ENCODE measurements at regions not wholly inside any gene's neighbourhood (a gene's known extent, or its start where the extent isn't known, plus 50 kb on each side); places are given as distances from the start of the nearest gene placed in this dataset.
"Not testable (repeated sequence)": the region's sequence is repeated elsewhere in the genome, so short reads cannot be mapped to it uniquely, and the experiment has no call there.

GRCh38 chr1:66444438-66445265 lies 89.3 kb upstream of the SGIP1 start:
- Mint-ChIP-seq H3K4me3 (peak overlapping the region; percentile 22), H3K4me1 (peaks cover 30% of the 10 kb centered on the region), H3K36me3 (ENCODE audit: low read depth) (peaks cover 4% of the 10 kb centered on the region), H3K27ac (peak overlapping the region; percentile 96), H3K27me3 (peaks cover 22% of the 10 kb centered on the region)
- no peaks in the 10 kb centered on the region for H3K9me3 ChIP-seq (ENCODE audit: control insufficient read depth, low read length, poor library complexity, severe bottlenecking)
- no peak for ATAC-seq
- DNase-seq: no peak

GRCh38 chr1:66445492-66446181 lies 88.3 kb upstream of the SGIP1 start:
- peak overlapping the region; percentile 96 for H3K27ac Mint-ChIP-seq
- peaks cover 22% of the 10 kb centered on the region for H3K27me3 Mint-ChIP-seq
- H3K4me3 Mint-ChIP-seq: peak overlapping the region; percentile 80
- peaks cover 4% of the 10 kb centered on the region for H3K36me3 Mint-ChIP-seq (ENCODE audit: low read depth)
- no peaks in the 10 kb centered on the region for H3K9me3 ChIP-seq (ENCODE audit: control insufficient read depth, low read length, poor library complexity, severe bottlenecking)
- ATAC-seq: peak; percentile 85
- peaks cover 28% of the 10 kb centered on the region for H3K4me1 Mint-ChIP-seq
- peak in 1 of 3 donors; percentile 26 for DNase-seq

GRCh38 chr1:66446261-66447001 lies 87.5 kb upstream of the SGIP1 start:
- peaks cover 28% of the 10 kb centered on the region for H3K4me1 Mint-ChIP-seq
- H3K4me3 Mint-ChIP-seq: peak overlapping the region; percentile 76
- H3K27ac Mint-ChIP-seq: peak overlapping the region; percentile 96
- peaks cover 22% of the 10 kb centered on the region for H3K27me3 Mint-ChIP-seq
- H3K36me3 Mint-ChIP-seq (ENCODE audit: low read depth): peaks cover 4% of the 10 kb centered on the region
- peak; percentile 78 for ATAC-seq
- H3K9me3 ChIP-seq (ENCODE audit: control insufficient read depth, low read length, poor library complexity, severe bottlenecking): no peaks in the 10 kb centered on the region
- peak in 1 of 3 donors; percentile 19 for DNase-seq

DNA sequence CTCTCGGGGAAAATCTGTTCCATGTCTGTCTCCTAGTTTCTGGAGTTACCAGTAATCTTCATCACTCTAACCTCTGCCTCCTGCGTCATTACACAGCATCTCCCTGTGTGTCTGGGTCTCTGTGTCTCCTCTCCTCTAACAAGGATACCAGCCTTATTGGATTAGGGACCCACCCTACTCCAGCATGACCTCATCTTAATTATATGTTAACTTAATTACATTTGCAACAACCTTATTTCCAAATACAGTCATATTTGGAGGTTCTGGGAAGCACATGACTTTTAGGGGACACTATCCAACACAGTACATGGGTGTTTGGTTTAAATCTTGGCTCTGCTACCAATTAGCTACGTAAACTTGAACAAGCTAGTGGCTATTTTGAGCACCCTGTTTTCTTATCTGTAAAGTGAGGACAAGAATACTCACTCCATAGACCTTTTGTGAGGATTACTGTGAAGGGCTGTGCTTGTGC lies 83.9 kb upstream of the SGIP1 start:
- no peak for ATAC-seq

DNA sequence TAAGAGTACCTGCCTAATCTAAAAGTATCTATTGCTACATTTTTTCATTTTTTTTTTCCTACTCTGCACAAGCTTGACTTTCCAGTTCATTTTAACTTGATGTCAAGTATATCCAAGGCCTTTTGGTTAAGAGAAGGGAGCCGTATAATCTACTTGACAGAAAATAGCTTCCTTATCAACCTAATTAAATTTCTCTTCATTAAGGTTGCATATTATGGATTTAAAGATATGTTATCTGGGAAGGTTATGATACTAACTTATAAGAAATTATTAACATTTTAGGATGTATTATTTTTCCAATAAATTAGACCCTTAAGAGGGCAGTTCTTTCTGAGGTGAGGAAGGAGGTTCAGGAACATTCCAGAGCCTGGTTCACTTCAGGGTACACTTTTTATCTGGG lies 83.1 kb upstream of the SGIP1 start:
- no peaks in the 10 kb centered on the region for H3K9me3 ChIP-seq (ENCODE audit: control insufficient read depth, low read length, poor library complexity, severe bottlenecking)
- ATAC-seq: no peak

More for the DNA sequence above, 83.9 kb upstream of the SGIP1 start:
- Mint-ChIP-seq H3K4me1 (peaks cover 17% of the 10 kb centered on the region), H3K36me3 (ENCODE audit: low read depth) (peaks cover 4% of the 10 kb centered on the region), H3K4me3 (no peak overlapping the region), H3K27me3 (peaks cover 29% of the 10 kb centered on the region), H3K27ac (no peak overlapping the region)
- no peaks in the 10 kb centered on the region for H3K9me3 ChIP-seq (ENCODE audit: control insufficient read depth, low read length, poor library complexity, severe bottlenecking)
- no peak for DNase-seq

DNA sequence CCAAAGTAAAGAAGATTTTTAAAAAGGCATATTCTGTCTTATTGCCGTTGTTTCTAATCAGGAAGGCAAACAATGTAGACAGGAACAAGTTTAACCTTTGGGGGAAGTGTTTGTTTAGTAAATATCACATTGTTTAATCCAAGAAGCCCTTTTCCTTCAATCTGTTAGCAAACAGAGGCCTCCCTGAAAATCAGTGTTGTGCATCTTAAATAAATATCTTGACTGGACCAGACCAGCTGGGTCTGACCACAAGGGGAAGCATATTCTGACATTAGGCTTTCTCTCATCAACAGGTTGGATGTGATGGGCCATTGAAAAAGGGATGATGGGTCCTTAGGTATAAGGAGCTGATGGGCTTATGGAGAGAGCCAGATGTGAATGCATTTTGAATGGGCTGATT lies 81.8 kb upstream of the SGIP1 start:
- no peaks in the 10 kb centered on the region for H3K9me3 ChIP-seq (ENCODE audit: control insufficient read depth, low read length, poor library complexity, severe bottlenecking)
- peaks cover 2% of the 10 kb centered on the region for H3K4me1 Mint-ChIP-seq
- no peak overlapping the region for H3K4me3 Mint-ChIP-seq
- H3K27ac Mint-ChIP-seq: no peak overlapping the region
- no peak for DNase-seq
- H3K27me3 Mint-ChIP-seq: peaks cover 25% of the 10 kb centered on the region
- no peaks in the 10 kb centered on the region for H3K36me3 Mint-ChIP-seq (ENCODE audit: low read depth)
- ATAC-seq: no peak

More for the DNA sequence above, 83.1 kb upstream of the SGIP1 start:
- peaks cover 29% of the 10 kb centered on the region for H3K27me3 Mint-ChIP-seq
- H3K4me3 Mint-ChIP-seq: no peak overlapping the region
- no peaks in the 10 kb centered on the region for H3K36me3 Mint-ChIP-seq (ENCODE audit: low read depth)
- no peak for DNase-seq
- peaks cover 9% of the 10 kb centered on the region for H3K4me1 Mint-ChIP-seq
- no peak overlapping the region for H3K27ac Mint-ChIP-seq

DNA sequence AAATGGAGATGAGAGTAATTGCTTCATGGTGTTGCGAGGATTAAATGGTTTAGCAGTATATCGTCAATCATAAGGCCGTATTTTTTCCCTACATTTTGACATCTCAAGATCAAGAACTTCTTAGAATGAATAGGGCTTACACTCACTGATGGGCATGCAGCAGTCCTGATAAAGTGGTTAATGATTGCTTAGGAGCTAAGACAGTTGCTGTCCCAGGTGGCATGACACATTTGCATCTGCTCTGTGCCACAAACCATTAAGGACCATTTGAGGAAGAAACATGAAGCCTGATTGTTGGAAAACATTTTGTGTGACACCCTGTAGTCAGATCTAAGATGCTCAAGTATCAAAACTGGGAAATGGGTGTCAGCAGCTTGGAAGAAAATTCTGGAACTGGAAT lies 81.0 kb upstream of the SGIP1 start:
- peaks cover 18% of the 10 kb centered on the region for H3K27me3 Mint-ChIP-seq
- DNase-seq: no peak
- no peak for ATAC-seq
- H3K27ac Mint-ChIP-seq: no peak overlapping the region
- peaks cover 2% of the 10 kb centered on the region for H3K4me1 Mint-ChIP-seq
- no peak overlapping the region for H3K4me3 Mint-ChIP-seq
- no peaks in the 10 kb centered on the region for H3K9me3 ChIP-seq (ENCODE audit: control insufficient read depth, low read length, poor library complexity, severe bottlenecking)
- H3K36me3 Mint-ChIP-seq (ENCODE audit: low read depth): no peaks in the 10 kb centered on the region

DNA sequence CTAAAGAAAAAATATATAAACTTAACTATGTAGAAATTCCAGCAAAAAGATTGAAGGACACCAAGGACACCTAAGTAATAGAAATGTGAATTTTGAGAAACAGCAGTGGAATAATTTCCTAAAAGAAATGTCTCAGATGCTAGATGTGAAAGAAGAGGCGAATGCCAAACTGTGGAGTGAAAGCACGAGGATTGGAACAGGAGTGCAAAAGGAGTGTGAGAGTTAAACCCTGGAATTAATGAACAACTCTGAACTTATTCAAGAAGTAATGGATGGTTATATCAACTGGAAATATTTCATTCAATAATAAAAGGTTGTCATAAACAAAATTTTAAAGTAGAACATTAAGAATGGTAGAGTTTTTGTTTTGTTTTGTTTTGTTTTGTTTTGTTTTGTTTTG lies 78.5 kb upstream of the SGIP1 start:
- Mint-ChIP-seq H3K4me1 (peaks cover 2% of the 10 kb centered on the region), H3K27ac (no peak overlapping the region), H3K27me3 (peaks cover 7% of the 10 kb centered on the region), H3K4me3 (no peak overlapping the region), H3K36me3 (ENCODE audit: low read depth) (peaks cover 2% of the 10 kb centered on the region)
- no peak for DNase-seq
- no peaks in the 10 kb centered on the region for H3K9me3 ChIP-seq (ENCODE audit: control insufficient read depth, low read length, poor library complexity, severe bottlenecking)
- ATAC-seq: no peak

- no peaks in the 10 kb centered on the region for H3K9me3 ChIP-seq (ENCODE audit: control insufficient read depth, low read length, poor library complexity, severe bottlenecking)
- H3K4me1 Mint-ChIP-seq: no peaks in the 10 kb centered on the region
- ATAC-seq (no peak), DNase-seq (no peak)
- no peak overlapping the region for H3K4me3 Mint-ChIP-seq
- no peak overlapping the region for H3K27ac Mint-ChIP-seq
- peaks cover 4% of the 10 kb centered on the region for H3K36me3 Mint-ChIP-seq (ENCODE audit: low read depth)
- peaks cover 6% of the 10 kb centered on the region for H3K27me3 Mint-ChIP-seq
Observed at GRCh38 chr1:66460776-66461175, 73.2 kb upstream of the SGIP1 start.

DNA sequence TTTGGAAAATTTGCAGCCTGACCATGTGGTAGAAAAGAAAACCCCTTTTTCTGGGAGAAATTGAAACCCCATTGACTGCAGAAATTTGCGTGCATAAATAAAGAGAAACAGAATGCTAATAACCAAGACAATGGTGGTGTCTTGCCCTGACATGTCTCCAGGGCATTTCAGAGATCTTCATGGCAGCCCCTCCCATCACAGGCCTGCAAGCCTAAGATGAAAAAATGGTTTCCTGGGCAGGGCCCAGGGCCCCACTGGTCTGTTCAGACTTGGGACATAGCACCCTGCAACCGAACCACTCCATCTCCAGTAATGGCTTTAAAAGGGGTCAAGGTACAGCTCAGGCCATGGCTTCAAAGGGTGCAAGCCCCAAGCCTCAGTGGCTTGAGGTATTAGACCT lies 71.6 kb upstream of the SGIP1 start:
- ATAC-seq: no peak
- H3K27me3 Mint-ChIP-seq: peaks cover 18% of the 10 kb centered on the region
- no peak for DNase-seq
- H3K4me1 Mint-ChIP-seq: no peaks in the 10 kb centered on the region
- H3K27ac Mint-ChIP-seq: no peak overlapping the region
- peaks cover 4% of the 10 kb centered on the region for H3K36me3 Mint-ChIP-seq (ENCODE audit: low read depth)
- H3K4me3 Mint-ChIP-seq: no peak overlapping the region
- H3K9me3 ChIP-seq (ENCODE audit: control insufficient read depth, low read length, poor library complexity, severe bottlenecking): no peaks in the 10 kb centered on the region

DNA sequence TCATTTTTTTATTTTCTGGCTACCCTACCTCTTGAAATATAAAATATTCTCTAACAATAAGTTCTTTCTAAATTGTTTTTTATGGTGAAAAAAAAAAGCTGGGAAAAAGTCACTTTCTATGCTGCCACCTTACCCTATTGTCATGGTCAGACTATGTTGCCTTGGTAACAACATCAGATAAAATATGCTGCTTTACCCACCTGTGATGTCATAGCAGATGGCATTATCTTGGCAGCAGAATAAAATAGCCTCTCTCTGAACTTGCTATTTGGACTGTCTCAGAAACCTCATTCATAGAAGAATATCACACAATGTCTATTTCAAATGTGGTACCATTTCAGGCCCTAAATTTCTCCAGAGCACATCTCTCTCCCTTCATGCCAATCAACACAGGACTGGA lies 69.6 kb upstream of the SGIP1 start:
- Mint-ChIP-seq H3K27ac (no peak overlapping the region), H3K36me3 (ENCODE audit: low read depth) (peaks cover 4% of the 10 kb centered on the region), H3K27me3 (peaks cover 27% of the 10 kb centered on the region), H3K4me1 (no peaks in the 10 kb centered on the region), H3K4me3 (no peak overlapping the region)
- ATAC-seq: no peak
- DNase-seq: no peak
- H3K9me3 ChIP-seq (ENCODE audit: control insufficient read depth, low read length, poor library complexity, severe bottlenecking): no peaks in the 10 kb centered on the region

- no peak overlapping the region for H3K27ac Mint-ChIP-seq
- DNase-seq: no peak
- H3K4me1 Mint-ChIP-seq: peaks cover 2% of the 10 kb centered on the region
- H3K27me3 Mint-ChIP-seq: peaks cover 31% of the 10 kb centered on the region
- H3K4me3 Mint-ChIP-seq: no peak overlapping the region
- H3K9me3 ChIP-seq (ENCODE audit: control insufficient read depth, low read length, poor library complexity, severe bottlenecking): no peaks in the 10 kb centered on the region
- ATAC-seq: no peak
- peaks cover 2% of the 10 kb centered on the region for H3K36me3 Mint-ChIP-seq (ENCODE audit: low read depth)
Observed at GRCh38 chr1:66464802-66465201, 69.2 kb upstream of the SGIP1 start.

DNA sequence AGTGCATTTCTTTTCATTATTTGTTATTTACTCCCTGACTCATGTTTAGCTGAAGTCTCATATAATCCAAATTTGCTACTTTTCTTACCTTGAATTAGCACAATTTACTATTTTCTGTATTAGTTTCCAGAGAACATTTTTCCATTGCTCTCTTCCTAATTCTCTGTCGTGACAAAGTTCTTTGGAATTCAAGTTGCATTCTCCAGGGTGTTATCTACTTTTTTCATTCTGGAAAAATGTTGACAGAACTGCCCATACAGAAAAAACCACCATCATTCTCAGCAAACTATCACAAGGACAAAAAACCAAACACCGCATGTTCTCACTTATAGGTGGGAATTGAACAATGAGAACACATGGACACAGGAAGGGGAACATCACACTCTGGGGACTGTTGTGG lies 67.3 kb upstream of the SGIP1 start:
- H3K27me3 Mint-ChIP-seq: peaks cover 41% of the 10 kb centered on the region
- H3K9me3 ChIP-seq (ENCODE audit: control insufficient read depth, low read length, poor library complexity, severe bottlenecking); ATAC-seq; H3K4me3 Mint-ChIP-seq; DNase-seq; H3K4me1 Mint-ChIP-seq; H3K36me3 Mint-ChIP-seq (ENCODE audit: low read depth); H3K27ac Mint-ChIP-seq: not testable (repeated sequence)
